Endothelial cell of umbilical vein (primary cell): ENCODE measurements at regions not wholly inside any gene's neighbourhood (a gene's known extent, or its start where the extent isn't known, plus 50 kb on each side); places are given as distances from the start of the nearest gene placed in this dataset.

Experiments
- EZH2 ChIP-seq: IDR thresholded peaks from 2 replicates; pipeline ENCODE4 v1.6.1; 2012; ENCODE audit warnings: borderline replicate concordance, low read depth, mild to moderate bottlenecking, moderate library complexity, low read length, inconsistent platforms; ENCODE audit not compliant: severe bottlenecking
- FOS ChIP-seq: IDR thresholded peaks from 2 replicates; pipeline ENCODE4 v1.6.1; 2011; ENCODE audit warnings: mild to moderate bottlenecking, low read length, moderate library complexity, borderline replicate concordance; ENCODE audit not compliant: insufficient read depth
- GATA2 ChIP-seq: IDR thresholded peaks from 2 replicates; pipeline ENCODE4 v1.7.0; 2011; ENCODE audit warnings: low read depth, mild to moderate bottlenecking, moderate library complexity, mixed read lengths, low read length; ENCODE audit not compliant: insufficient read length, insufficient read depth
- JUN ChIP-seq: IDR thresholded peaks from 2 replicates; pipeline ENCODE4 v1.6.1; 2011; ENCODE audit warnings: borderline replicate concordance, low read depth; ENCODE audit not compliant: insufficient read length, insufficient read depth
- MYC ChIP-seq: IDR thresholded peaks from one replicate; pipeline ENCODE4 v1.6.1; 2011; ENCODE audit warnings: mild to moderate bottlenecking, low read depth, low read length
- POLR2A ChIP-seq: IDR thresholded peaks from 2 replicates; pipeline ENCODE4 v1.6.1; 2012; ENCODE audit warnings: low read depth, mild to moderate bottlenecking, control low read depth, low read length
- POLR2AphosphoS5 ChIP-seq: IDR thresholded peaks from 2 replicates; pipeline ENCODE4 v1.6.1; 2012; ENCODE audit warnings: low read depth, mild to moderate bottlenecking, control low read depth, low read length, moderate library complexity; ENCODE audit not compliant: insufficient read depth
- TF ChIP-seq, protein P1 (sequence below), 2 donors: IDR thresholded peaks; 1 replicate in 1 of 2; 2 replicates in 1 of 2; pipeline ENCODE4 v1.5.1; 2011; ENCODE audit warnings: low read length in 2 of 2, mild to moderate bottlenecking in 2 of 2, moderate library complexity in 2 of 2, control low read depth in 1 of 2, inconsistent platforms in 1 of 2, low read depth in 1 of 2; ENCODE audit not compliant: insufficient read depth in 1 of 2; ENCODE audit errors: extremely low read depth in 1 of 2
- TF ChIP-seq, protein P2 (sequence below): IDR thresholded peaks from 2 replicates; pipeline ENCODE4 v1.6.1; 2011; ENCODE audit not compliant: insufficient read depth, insufficient read length

DNA sequence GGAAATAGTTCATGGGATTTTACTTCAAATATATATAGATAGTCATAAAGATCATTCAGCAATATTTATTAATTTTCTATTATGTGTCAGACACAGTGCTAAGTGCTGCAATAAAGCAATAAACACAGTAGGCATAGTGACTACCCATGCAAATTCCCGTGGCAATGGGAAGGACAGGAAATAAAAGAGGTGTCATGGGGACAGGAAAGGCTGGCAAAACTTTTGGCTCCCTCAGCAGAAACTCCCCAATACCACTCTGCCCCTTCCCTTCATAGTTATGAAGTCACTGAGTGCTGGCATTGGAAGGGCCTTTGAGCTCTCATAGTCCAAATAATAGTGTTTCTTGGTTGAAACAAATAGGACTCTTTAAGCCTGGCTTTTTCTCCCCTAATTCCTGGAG, 104.4 kb upstream of the DPT start:
- TF ChIP-seq POLR2AphosphoS5 (no peak), EZH2 (no peak), POLR2A (no peak), FOS (no peak), MYC (no peak), GATA2 (no peak), JUN (no peak)
- TF ChIP-seq, protein P1, sequence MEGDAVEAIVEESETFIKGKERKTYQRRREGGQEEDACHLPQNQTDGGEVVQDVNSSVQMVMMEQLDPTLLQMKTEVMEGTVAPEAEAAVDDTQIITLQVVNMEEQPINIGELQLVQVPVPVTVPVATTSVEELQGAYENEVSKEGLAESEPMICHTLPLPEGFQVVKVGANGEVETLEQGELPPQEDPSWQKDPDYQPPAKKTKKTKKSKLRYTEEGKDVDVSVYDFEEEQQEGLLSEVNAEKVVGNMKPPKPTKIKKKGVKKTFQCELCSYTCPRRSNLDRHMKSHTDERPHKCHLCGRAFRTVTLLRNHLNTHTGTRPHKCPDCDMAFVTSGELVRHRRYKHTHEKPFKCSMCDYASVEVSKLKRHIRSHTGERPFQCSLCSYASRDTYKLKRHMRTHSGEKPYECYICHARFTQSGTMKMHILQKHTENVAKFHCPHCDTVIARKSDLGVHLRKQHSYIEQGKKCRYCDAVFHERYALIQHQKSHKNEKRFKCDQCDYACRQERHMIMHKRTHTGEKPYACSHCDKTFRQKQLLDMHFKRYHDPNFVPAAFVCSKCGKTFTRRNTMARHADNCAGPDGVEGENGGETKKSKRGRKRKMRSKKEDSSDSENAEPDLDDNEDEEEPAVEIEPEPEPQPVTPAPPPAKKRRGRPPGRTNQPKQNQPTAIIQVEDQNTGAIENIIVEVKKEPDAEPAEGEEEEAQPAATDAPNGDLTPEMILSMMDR (IDR thresholded peaks at IDR 0.05; ENCODE audit: extremely low read depth in 1 of 2, insufficient read depth in 1 of 2, low read depth in 1 of 2, low read length in 2 of 2) = no peak
- TF ChIP-seq, protein P2, sequence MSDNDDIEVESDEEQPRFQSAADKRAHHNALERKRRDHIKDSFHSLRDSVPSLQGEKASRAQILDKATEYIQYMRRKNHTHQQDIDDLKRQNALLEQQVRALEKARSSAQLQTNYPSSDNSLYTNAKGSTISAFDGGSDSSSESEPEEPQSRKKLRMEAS = no peak
